Motor neuron (in vitro differentiated cells): ENCODE measurements at regions not wholly inside any gene's neighbourhood (a gene's known extent, or its start where the extent isn't known, plus 50 kb on each side); places are given as distances from the start of the nearest gene placed in this dataset.

Source experiments
- ATAC-seq, 8 experiments: fragments of 200-7000 bp; cut with Tn5 transposase; replicated peaks in 6 of 8; 2 replicates each; pipeline ENCODE4 v1.8.0; 2021; ENCODE audit warnings: mild to moderate bottlenecking in 8 of 8, moderate library complexity in 8 of 8
- H3K27ac ChIP-seq, 2 donors: fragments of 250-450 bp; sonication (Bioruptor Pico); 2 replicates each; pipeline ENCODE4 v1.9.0; 2021; ENCODE audit warnings: antibody characterized with exemption in 2 of 2, mild to moderate bottlenecking in 2 of 2, moderate library complexity in 1 of 2
- H3K4me1 ChIP-seq, 2 donors: fragments of 250-450 bp; sonication (Bioruptor Pico); replicated peaks in 1 of 2; 2 replicates each; pipeline ENCODE4 v1.6.1; 2021; ENCODE audit warnings: antibody characterized with exemption in 2 of 2, mild to moderate bottlenecking in 2 of 2, moderate library complexity in 1 of 2
- H3K4me3 ChIP-seq, 5 donors: fragments of 250-450 bp; sonication (Bioruptor Pico); 2 replicates each; pipeline ENCODE4 v1.9.0; 2021; ENCODE audit warnings: antibody characterized with exemption in 5 of 5, mild to moderate bottlenecking in 5 of 5, moderate library complexity in 4 of 5
- WGBS, 10 experiments: fragments of 450-650 bp; shearing (Covaris generic); methylation state at CpG; one replicate each; pipeline ENCODE4 v1.0.0; 2022; 5-methylcytosine and 5-hydroxymethylcytosine counted together
- in situ Hi-C, 9 experiments: fragments of 400-800 bp; cut with MboI; loops; one replicate each; pipeline ENCODE4 v1.15.0; 2021; ENCODE audit warnings: low sequenced_read_pairs in 9 of 9, low pct_unique_long_range_greater_than_20kb in 2 of 9; ENCODE audit not compliant: unreplicated experiment in 9 of 9

GRCh38 chr4:11549525-11549924 lies 120.8 kb upstream of the HS3ST1 start:
- Histone ChIP-seq H3K4me3 (no peak overlapping the region), H3K27ac (no peak overlapping the region), H3K4me1 (no peaks in the 10 kb centered on the region)
- in situ Hi-C loops: no loop called here
- no peak for ATAC-seq

GRCh38 chr4:11548597-11549082 lies 119.9 kb upstream of the HS3ST1 start:
- Histone ChIP-seq H3K27ac (no peak overlapping the region), H3K4me1 (no peaks in the 10 kb centered on the region), H3K4me3 (no peak overlapping the region)
- ATAC-seq: no peak
- 0 to 100% (median 63%) methylated on average over 1 of the region's 1 CpG; no CpG with 5 or more reads in 2 of the 10 experiments for WGBS, 10 experiments
- in situ Hi-C loops: no loop called here

- no peak for ATAC-seq
- H3K4me1 ChIP-seq: no peaks in the 10 kb centered on the region
- 20 to 100% (median 89%) methylated on average over 1 of the region's 1 CpG; no CpG with 5 or more reads in 5 of the 10 experiments for WGBS, 10 experiments
- in situ Hi-C loops: no loop called here
- H3K4me3 ChIP-seq: no peak overlapping the region
- H3K27ac ChIP-seq: no peak overlapping the region
Measured at GRCh38 chr4:11546391-11547175, 117.9 kb upstream of the HS3ST1 start.

GRCh38 chr4:11545651-11546050 lies 117.0 kb upstream of the HS3ST1 start:
- in situ Hi-C loops: no loop called here
- ATAC-seq: no peak
- Histone ChIP-seq H3K27ac (no peak overlapping the region), H3K4me3 (no peak overlapping the region), H3K4me1 (no peaks in the 10 kb centered on the region)
- WGBS, 10 experiments: 13 to 100% (median 28%) methylated on average over 1 to 3 of the region's 3 CpGs; no CpG with 5 or more reads in 6 of the 10 experiments

- Histone ChIP-seq H3K27ac (no peak overlapping the region), H3K4me3 (no peak overlapping the region), H3K4me1 (no peaks in the 10 kb centered on the region)
- no peak for ATAC-seq
- in situ Hi-C loops: no loop called here
Measured at GRCh38 chr4:11544211-11544610, 115.5 kb upstream of the HS3ST1 start.

GRCh38 chr4:11543706-11544105 lies 115.0 kb upstream of the HS3ST1 start:
- in situ Hi-C loops: no loop called here
- 0 to 88% (median 61%) methylated on average over 1 to 2 of the region's 2 CpGs; no CpG with 5 or more reads in 1 of the 10 experiments for WGBS, 10 experiments
- H3K4me3 ChIP-seq: no peak overlapping the region
- H3K4me1 ChIP-seq: no peaks in the 10 kb centered on the region
- ATAC-seq: peak in 1 of 8 experiments; percentile 25
- no peak overlapping the region for H3K27ac ChIP-seq

- H3K27ac ChIP-seq: no peak overlapping the region
- no peak overlapping the region for H3K4me3 ChIP-seq
- H3K4me1 ChIP-seq: no peaks in the 10 kb centered on the region
- in situ Hi-C loops: no loop called here
- WGBS, 10 experiments: 6 to 100% (median 71%) methylated on average over 1 to 2 of the region's 2 CpGs; no CpG with 5 or more reads in 1 of the 10 experiments
- no peak for ATAC-seq
Measured at GRCh38 chr4:11542952-11543351, 114.3 kb upstream of the HS3ST1 start.

- WGBS, 10 experiments: 0 to 100% (median 61%) methylated on average over 1 to 4 of the region's 4 CpGs; no CpG with 5 or more reads in 1 of the 10 experiments
- in situ Hi-C loops: no loop called here
- Histone ChIP-seq H3K27ac (no peak overlapping the region), H3K4me1 (no peaks in the 10 kb centered on the region), H3K4me3 (no peak overlapping the region)
- ATAC-seq: no peak
Measured at GRCh38 chr4:11537846-11538245, 109.2 kb upstream of the HS3ST1 start.

GRCh38 chr4:11535333-11535732 lies 106.6 kb upstream of the HS3ST1 start:
- no peak overlapping the region for H3K4me3 ChIP-seq
- H3K27ac ChIP-seq: no peak overlapping the region
- ATAC-seq: peak in 1 of 8 experiments; percentile 41
- no peaks in the 10 kb centered on the region for H3K4me1 ChIP-seq
- WGBS, 10 experiments: 14 to 100% (median 67%) methylated on average over 1 to 4 of the region's 5 CpGs; no CpG with 5 or more reads in 2 of the 10 experiments
- in situ Hi-C loops: no loop called here

- no peak overlapping the region for H3K27ac ChIP-seq
- in situ Hi-C loops: no loop called here
- 0 to 40% (median 7%) methylated on average over 1 to 2 of the region's 2 CpGs; no CpG with 5 or more reads in 1 of the 10 experiments for WGBS, 10 experiments
Measured at GRCh38 chr4:11534623-11535302, 106.1 kb upstream of the HS3ST1 start.

GRCh38 chr4:11532138-11532537 lies 103.4 kb upstream of the HS3ST1 start:
- Histone ChIP-seq H3K4me3 (no peak overlapping the region), H3K27ac (no peak overlapping the region), H3K4me1 (no peaks in the 10 kb centered on the region)
- 0 to 75% (median 29%) methylated on average over 1 to 2 of the region's 2 CpGs; no CpG with 5 or more reads in 3 of the 10 experiments for WGBS, 10 experiments
- in situ Hi-C loops: no loop called here
- no peak for ATAC-seq

More at GRCh38 chr4:11534623-11535302, 106.1 kb upstream of the HS3ST1 start:
- Histone ChIP-seq H3K4me1 (no peaks in the 10 kb centered on the region), H3K4me3 (no peak overlapping the region)
- peak in 3 of 8 experiments; percentile 58 to 72 (median 69) for ATAC-seq

- peak in 4 of 8 experiments; percentile 98 to 100 (median 99) for ATAC-seq
- no peak overlapping the region for H3K4me3 ChIP-seq
- in situ Hi-C loops: no loop called here
- H3K4me1 ChIP-seq: no peaks in the 10 kb centered on the region
- 0 to 94% (median 65%) methylated on average over 2 to 9 of the region's 9 CpGs; no CpG with 5 or more reads in 1 of the 10 experiments for WGBS, 10 experiments
- no peak overlapping the region for H3K27ac ChIP-seq
Measured at GRCh38 chr4:11529625-11530201, 101.0 kb upstream of the HS3ST1 start.

GRCh38 chr4:11525085-11525484 lies 96.4 kb upstream of the HS3ST1 start:
- 0 to 100% (median 86%) methylated on average over 1 of the region's 1 CpG; no CpG with 5 or more reads in 4 of the 10 experiments for WGBS, 10 experiments

More at GRCh38 chr4:11525085-11525484, 96.4 kb upstream of the HS3ST1 start:
- Histone ChIP-seq H3K4me3 (no peak overlapping the region), H3K27ac (no peak overlapping the region), H3K4me1 (no peaks in the 10 kb centered on the region)
- ATAC-seq: no peak
- in situ Hi-C loops: no loop called here
